ENCODE measurements at regions not wholly inside any gene's neighbourhood (a gene's known extent, or its start where the extent isn't known, plus 50 kb on each side); places are given as distances from the start of the nearest gene placed in this dataset.

GRCh38 chrX:39730662-39731329, 367.0 kb downstream of the BCOR start:
- Histone ChIP-seq H3K27me3 (no peaks in the 10 kb centered on the region), H3K36me3 (no peaks in the 10 kb centered on the region), H3K9me3 (no peaks in the 10 kb centered on the region), H3K4me3 (no peak overlapping the region), H3K4me1 (peaks cover 0 to 24% (median 3%) of the 10 kb centered on the region in 4 donors), H3K27ac (peak overlapping the region in 3 of 4 donors; percentile 41 to 59 (median 54))
- DNase-seq = peak; percentile 67
- WGBS, 2 donors (ENCODE audit: low coverage in 1 of 2) = 0 to 20% methylated on average over 2 to 19 of the region's 19 CpGs
- in situ Hi-C loops (cut with MboI; ENCODE audit: low pct_ligation_motif_present in 1 of 4, low pct_unique_long_range_greater_than_20kb in 1 of 4, low sequenced_read_pairs in 3 of 4) (loop anchor here in 1 of 4 donors (10.0 kb wide), 1 partner anchor 434 kb away; no protein-coding TSS in a partner anchor), intact Hi-C loops (cut with DNase I; ENCODE audit: low total_unique reads) (loop anchor here (10.0 kb wide), 2 partner anchors 174 to 424 kb away; no protein-coding TSS in a partner anchor)
- TF ChIP-seq POLR2AphosphoS5 (IDR thresholded peaks at IDR 0.05) = peak in 2 of 3 donors; percentile 23 to 33
- peak in 4 of 5 experiments; percentile 30 to 49 (median 46) for TF ChIP-seq CTCF (IDR thresholded peaks at IDR 0.05)
- TF ChIP-seq POLR2A (IDR thresholded peaks at IDR 0.05) = no peak
- TF ChIP-seq EP300 (IDR thresholded peaks at IDR 0.05; ENCODE audit: low read depth) = no peak

- no peaks in the 10 kb centered on the region for H3K36me3 ChIP-seq
- TF ChIP-seq POLR2AphosphoS5 (IDR thresholded peaks at IDR 0.05) (no peak), EP300 (IDR thresholded peaks at IDR 0.05; ENCODE audit: low read depth) (no peak), CTCF (IDR thresholded peaks at IDR 0.05) (no peak), POLR2A (IDR thresholded peaks at IDR 0.05) (no peak)
- in situ Hi-C loops (cut with MboI; ENCODE audit: low pct_ligation_motif_present in 1 of 4, low pct_unique_long_range_greater_than_20kb in 1 of 4, low sequenced_read_pairs in 3 of 4) = loop anchor here in 1 of 4 donors (10.0 kb wide), 1 partner anchor 434 kb away; no protein-coding TSS in a partner anchor
- WGBS, 2 donors (ENCODE audit: low coverage in 1 of 2) = 64% methylated on average over 6 of the region's 6 CpGs; no CpG with 5 or more reads in 1 of the 2 donors
- H3K4me3 ChIP-seq = no peak overlapping the region
- DNase-seq = no peak
- H3K27me3 ChIP-seq = no peaks in the 10 kb centered on the region
- H3K4me1 ChIP-seq = peaks cover 0 to 22% (median 3%) of the 10 kb centered on the region in 4 donors
- H3K9me3 ChIP-seq = no peaks in the 10 kb centered on the region
- peak overlapping the region in 3 of 4 donors; percentile 41 to 59 (median 54) for H3K27ac ChIP-seq
- intact Hi-C loops (cut with DNase I; ENCODE audit: low total_unique reads) = loop anchor here (10.0 kb wide), 2 partner anchors 174 to 424 kb away; no protein-coding TSS in a partner anchor
Observed at GRCh38 chrX:39731330-39731667, 366.5 kb downstream of the BCOR start.

- no peak for TF ChIP-seq POLR2AphosphoS5 (IDR thresholded peaks at IDR 0.05)
- no peak for TF ChIP-seq CTCF (IDR thresholded peaks at IDR 0.05)
- no peak for TF ChIP-seq EP300 (IDR thresholded peaks at IDR 0.05; ENCODE audit: low read depth)
- TF ChIP-seq POLR2A (IDR thresholded peaks at IDR 0.05) = no peak
- peak overlapping the region in 3 of 4 donors; percentile 41 to 59 (median 54) for H3K27ac ChIP-seq
- no peaks in the 10 kb centered on the region for H3K27me3 ChIP-seq
- 55% methylated on average over 4 of the region's 4 CpGs; no CpG with 5 or more reads in 1 of the 2 donors for WGBS, 2 donors (ENCODE audit: low coverage in 1 of 2)
- in situ Hi-C loops (cut with MboI; ENCODE audit: low pct_ligation_motif_present in 1 of 4, low pct_unique_long_range_greater_than_20kb in 1 of 4, low sequenced_read_pairs in 3 of 4) = loop anchor here in 1 of 4 donors (10.0 kb wide), 1 partner anchor 433 kb away; no protein-coding TSS in a partner anchor
- DNase-seq = no peak
- intact Hi-C loops (cut with DNase I; ENCODE audit: low total_unique reads) = loop anchor here (10.0 kb wide), 2 partner anchors 173 to 423 kb away; no protein-coding TSS in a partner anchor
- H3K36me3 ChIP-seq = no peaks in the 10 kb centered on the region
- H3K4me1 ChIP-seq = peaks cover 0 to 22% (median 3%) of the 10 kb centered on the region in 4 donors
- H3K4me3 ChIP-seq = no peak overlapping the region
- H3K9me3 ChIP-seq = no peaks in the 10 kb centered on the region
Observed at GRCh38 chrX:39731735-39732134, 366.0 kb downstream of the BCOR start.

GRCh38 chrX:39733745-39734144, 364.0 kb downstream of the BCOR start:
- 53% methylated on average over 1 of the region's 1 CpG; no CpG with 5 or more reads in 1 of the 2 donors for WGBS, 2 donors (ENCODE audit: low coverage in 1 of 2)
- H3K36me3 ChIP-seq = no peaks in the 10 kb centered on the region
- intact Hi-C loops (cut with DNase I; ENCODE audit: low total_unique reads) = loop anchor here (10.0 kb wide), 2 partner anchors 171 to 421 kb away; no protein-coding TSS in a partner anchor
- no peak for DNase-seq
- no peaks in the 10 kb centered on the region for H3K27me3 ChIP-seq
- H3K9me3 ChIP-seq = no peaks in the 10 kb centered on the region
- peaks cover 0 to 15% (median 3%) of the 10 kb centered on the region in 4 donors for H3K4me1 ChIP-seq
- in situ Hi-C loops (cut with MboI; ENCODE audit: low pct_ligation_motif_present in 1 of 4, low pct_unique_long_range_greater_than_20kb in 1 of 4, low sequenced_read_pairs in 3 of 4) = loop anchor here in 1 of 4 donors (10.0 kb wide), 1 partner anchor 431 kb away; no protein-coding TSS in a partner anchor
- TF ChIP-seq POLR2A (IDR thresholded peaks at IDR 0.05) = no peak
- H3K27ac ChIP-seq = no peak overlapping the region
- no peak overlapping the region for H3K4me3 ChIP-seq

All from transverse colon (tissue), 4 donors.